ENCODE measurements at regions not wholly inside any gene's neighbourhood (a gene's known extent, or its start where the extent isn't known, plus 50 kb on each side); places are given as distances from the start of the nearest gene placed in this dataset.
A peak's percentile ranks its signal among the peaks of the same experiment; 100 is the strongest.

- H3K36me3 ChIP-seq (ENCODE audit: control insufficient read depth in 1 of 2, insufficient read depth in 2 of 2, low read length in 2 of 2): no peaks in the 10 kb centered on the region
- H3K4me3 ChIP-seq (ENCODE audit: low read depth, low read length): no peak overlapping the region
- WGBS (ENCODE audit: extremely low coverage, insufficient coverage, insufficient read length): no CpG with 5 or more reads among the region's 4 CpGs
These were observed 130.4 kb upstream of the PARP11 start for GRCh38 chr12:4003576-4003975.

DNA sequence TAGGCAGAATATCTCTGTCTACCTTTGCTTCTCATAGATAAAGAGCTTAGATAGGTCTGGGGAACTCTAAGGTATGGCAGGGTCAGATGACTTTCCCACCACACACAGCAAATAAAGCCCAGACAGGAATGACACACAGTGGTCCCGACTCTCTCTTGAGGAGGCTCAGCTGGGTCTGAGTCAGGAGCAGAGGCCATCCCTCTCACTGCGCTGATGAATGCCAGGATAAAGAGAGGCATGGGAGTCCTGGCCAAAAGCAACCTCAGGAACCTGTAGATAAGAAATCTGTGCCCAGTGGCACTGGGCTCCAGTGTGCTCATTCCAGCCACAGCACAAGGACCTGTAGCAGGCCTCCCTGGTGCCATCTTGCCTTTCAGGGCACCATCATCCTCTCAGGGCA is 129.4 kb upstream of the PARP11 start:
- Histone ChIP-seq H3K27ac (ENCODE audit: low read depth, low read length) (peak overlapping the region; percentile 63), H2BK120ac (ENCODE audit: insufficient read depth, low read length, poor library complexity) (peak overlapping the region; percentile 95), H4K91ac (ENCODE audit: low read depth, low read length) (peak overlapping the region; percentile 99), H4K12ac (ENCODE audit: low read depth, low read length) (peak overlapping the region; percentile 49), H2BK12ac (ENCODE audit: low read length) (peak overlapping the region; percentile 97), H3K9me3 (ENCODE audit: insufficient read depth, low read depth, low read length) (no peaks in the 10 kb centered on the region), H3K18ac (ENCODE audit: low read length) (peak overlapping the region; percentile 72), H3K4ac (ENCODE audit: low read depth, low read length) (peak overlapping the region; percentile 87), H2AFZ (ENCODE audit: insufficient read depth, low read length, poor library complexity) (peak overlapping the region; percentile 69), H2AK5ac (ENCODE audit: low read length) (peak overlapping the region; percentile 97), H4K8ac (ENCODE audit: low read depth, low read length) (peak overlapping the region; percentile 90), H2BK5ac (ENCODE audit: low read depth, low read length, poor library complexity) (peak overlapping the region; percentile 93), H3K4me1 (ENCODE audit: control insufficient read depth in 1 of 2, insufficient read depth in 2 of 2, low read length in 2 of 2) (peaks cover 30 to 32% of the 10 kb centered on the region in 2 experiments), H3K9ac (ENCODE audit: low read length) (no peak overlapping the region), H3K23ac (ENCODE audit: low read length) (no peak overlapping the region), H3K14ac (ENCODE audit: low read length) (peak overlapping the region; percentile 93), H3K4me3 (ENCODE audit: low read depth, low read length) (no peak overlapping the region), H3K79me1 (ENCODE audit: low read length) (peaks cover 45% of the 10 kb centered on the region), H3K79me2 (ENCODE audit: control insufficient read depth, insufficient read depth, low read length, poor library complexity) (peaks cover 18% of the 10 kb centered on the region), H3K36me3 (ENCODE audit: control insufficient read depth in 1 of 2, insufficient read depth in 2 of 2, low read length in 2 of 2) (no peaks in the 10 kb centered on the region), H3K4me2 (ENCODE audit: low read length) (no peak overlapping the region), H3K27me3 (ENCODE audit: insufficient read depth, low read length) (no peaks in the 10 kb centered on the region)
- DNase-seq: peak; percentile 60 to 66
- WGBS (ENCODE audit: extremely low coverage, insufficient coverage, insufficient read length): no CpG with 5 or more reads among the region's 2 CpGs

More at GRCh38 chr12:4003576-4003975, 130.4 kb upstream of the PARP11 start:
- Histone ChIP-seq H3K18ac (ENCODE audit: low read length) (no peak overlapping the region), H3K27ac (ENCODE audit: low read depth, low read length) (peak overlapping the region; percentile 63), H3K79me2 (ENCODE audit: control insufficient read depth, insufficient read depth, low read length, poor library complexity) (peaks cover 13% of the 10 kb centered on the region), H2AFZ (ENCODE audit: insufficient read depth, low read length, poor library complexity) (no peak overlapping the region), H3K79me1 (ENCODE audit: low read length) (peaks cover 42% of the 10 kb centered on the region), H3K4me2 (ENCODE audit: low read length) (no peak overlapping the region), H4K8ac (ENCODE audit: low read depth, low read length) (no peak overlapping the region), H3K9ac (ENCODE audit: low read length) (no peak overlapping the region), H2AK5ac (ENCODE audit: low read length) (no peak overlapping the region), H2BK120ac (ENCODE audit: insufficient read depth, low read length, poor library complexity) (peak overlapping the region; percentile 95), H2BK5ac (ENCODE audit: low read depth, low read length, poor library complexity) (peak overlapping the region; percentile 93), H4K91ac (ENCODE audit: low read depth, low read length) (peak overlapping the region; percentile 99), H2BK12ac (ENCODE audit: low read length) (peak overlapping the region; percentile 97), H3K14ac (ENCODE audit: low read length) (no peak overlapping the region), H3K9me3 (ENCODE audit: insufficient read depth, low read depth, low read length) (no peaks in the 10 kb centered on the region), H4K12ac (ENCODE audit: low read depth, low read length) (no peak overlapping the region), H3K27me3 (ENCODE audit: insufficient read depth, low read length) (no peaks in the 10 kb centered on the region), H3K4me1 (ENCODE audit: control insufficient read depth in 1 of 2, insufficient read depth in 2 of 2, low read length in 2 of 2) (peaks cover 23 to 26% of the 10 kb centered on the region in 2 experiments), H3K4ac (ENCODE audit: low read depth, low read length) (no peak overlapping the region), H3K23ac (ENCODE audit: low read length) (no peak overlapping the region)
- no peak for DNase-seq

- Histone ChIP-seq H2AK5ac (ENCODE audit: low read length) (peak overlapping the region; percentile 90), H3K79me1 (ENCODE audit: low read length) (peaks cover 51% of the 10 kb centered on the region), H3K79me2 (ENCODE audit: control insufficient read depth, insufficient read depth, low read length, poor library complexity) (peaks cover 18% of the 10 kb centered on the region), H3K18ac (ENCODE audit: low read length) (peak overlapping the region; percentile 84), H3K4ac (ENCODE audit: low read depth, low read length) (peak overlapping the region; percentile 89), H3K9ac (ENCODE audit: low read length) (no peak overlapping the region), H3K4me2 (ENCODE audit: low read length) (no peak overlapping the region), H4K8ac (ENCODE audit: low read depth, low read length) (peak overlapping the region; percentile 61), H3K36me3 (ENCODE audit: control insufficient read depth in 1 of 2, insufficient read depth in 2 of 2, low read length in 2 of 2) (no peaks in the 10 kb centered on the region), H3K27ac (ENCODE audit: low read depth, low read length) (peak overlapping the region; percentile 39), H2BK12ac (ENCODE audit: low read length) (peak overlapping the region; percentile 100), H4K91ac (ENCODE audit: low read depth, low read length) (peak overlapping the region; percentile 96), H3K9me3 (ENCODE audit: insufficient read depth, low read depth, low read length) (peaks cover under 1% of the 10 kb centered on the region), H3K4me1 (ENCODE audit: control insufficient read depth in 1 of 2, insufficient read depth in 2 of 2, low read length in 2 of 2) (peaks cover 30 to 32% of the 10 kb centered on the region in 2 experiments), H4K12ac (ENCODE audit: low read depth, low read length) (no peak overlapping the region), H3K27me3 (ENCODE audit: insufficient read depth, low read length) (no peaks in the 10 kb centered on the region), H3K23ac (ENCODE audit: low read length) (no peak overlapping the region), H2AFZ (ENCODE audit: insufficient read depth, low read length, poor library complexity) (no peak overlapping the region), H3K14ac (ENCODE audit: low read length) (peak overlapping the region; percentile 93), H2BK120ac (ENCODE audit: insufficient read depth, low read length, poor library complexity) (peak overlapping the region; percentile 92), H3K4me3 (ENCODE audit: low read depth, low read length) (no peak overlapping the region), H2BK5ac (ENCODE audit: low read depth, low read length, poor library complexity) (peak overlapping the region; percentile 94)
- DNase-seq: no peak
- no CpG with 5 or more reads among the region's 3 CpGs for WGBS (ENCODE audit: extremely low coverage, insufficient coverage, insufficient read length)
These were observed 128.6 kb upstream of the PARP11 start for GRCh38 chr12:4001841-4002240.

DNA sequence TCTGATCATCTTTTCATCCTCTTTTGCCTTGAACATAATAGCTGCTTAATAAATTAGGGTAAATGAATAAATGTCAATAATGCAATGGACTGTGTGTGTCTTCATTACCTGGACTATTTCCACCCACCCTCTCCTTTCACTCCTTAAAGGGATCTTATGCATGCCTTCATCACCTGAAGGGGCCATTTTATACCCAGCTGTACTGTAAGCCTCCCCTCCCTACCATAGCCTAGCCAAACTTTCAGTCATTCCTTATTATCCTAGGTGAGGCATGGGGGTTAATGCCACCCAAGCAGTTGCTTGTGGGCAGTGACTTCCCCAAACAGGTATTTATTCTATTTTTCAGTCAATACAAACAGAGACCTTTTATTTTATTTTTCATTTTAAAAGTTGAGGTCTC is 127.8 kb upstream of the PARP11 start:
- peak overlapping the region; percentile 97 for H2AK5ac ChIP-seq (ENCODE audit: low read length)
- H3K4ac ChIP-seq (ENCODE audit: low read depth, low read length): peak overlapping the region; percentile 54
- H3K14ac ChIP-seq (ENCODE audit: low read length): peak overlapping the region; percentile 83
- H4K8ac ChIP-seq (ENCODE audit: low read depth, low read length): no peak overlapping the region
- peaks cover 2% of the 10 kb centered on the region for H3K9me3 ChIP-seq (ENCODE audit: insufficient read depth, low read depth, low read length)
- peak overlapping the region; percentile 63 for H2BK5ac ChIP-seq (ENCODE audit: low read depth, low read length, poor library complexity)
- no peak overlapping the region for H3K4me2 ChIP-seq (ENCODE audit: low read length)
- H3K4me3 ChIP-seq (ENCODE audit: low read depth, low read length): no peak overlapping the region
- H3K9ac ChIP-seq (ENCODE audit: low read length): no peak overlapping the region
- no peak overlapping the region for H2AFZ ChIP-seq (ENCODE audit: insufficient read depth, low read length, poor library complexity)
- no peak overlapping the region for H3K23ac ChIP-seq (ENCODE audit: low read length)
- H3K79me2 ChIP-seq (ENCODE audit: control insufficient read depth, insufficient read depth, low read length, poor library complexity): peaks cover 21% of the 10 kb centered on the region
- peaks cover 55% of the 10 kb centered on the region for H3K79me1 ChIP-seq (ENCODE audit: low read length)
- no peaks in the 10 kb centered on the region for H3K27me3 ChIP-seq (ENCODE audit: insufficient read depth, low read length)
- no peak for DNase-seq
- peak overlapping the region; percentile 92 for H2BK120ac ChIP-seq (ENCODE audit: insufficient read depth, low read length, poor library complexity)
- no peaks in the 10 kb centered on the region for H3K36me3 ChIP-seq (ENCODE audit: control insufficient read depth in 1 of 2, insufficient read depth in 2 of 2, low read length in 2 of 2)
- H3K4me1 ChIP-seq (ENCODE audit: control insufficient read depth in 1 of 2, insufficient read depth in 2 of 2, low read length in 2 of 2): peaks cover 32% of the 10 kb centered on the region in 2 experiments
- no peak overlapping the region for H4K12ac ChIP-seq (ENCODE audit: low read depth, low read length)
- H3K27ac ChIP-seq (ENCODE audit: low read depth, low read length): no peak overlapping the region
- peak overlapping the region; percentile 96 for H2BK12ac ChIP-seq (ENCODE audit: low read length)
- H3K18ac ChIP-seq (ENCODE audit: low read length): peak overlapping the region; percentile 60
- peak overlapping the region; percentile 86 for H4K91ac ChIP-seq (ENCODE audit: low read depth, low read length)
